ENCODE measurements at regions not wholly inside any gene's neighbourhood (a gene's known extent, or its start where the extent isn't known, plus 50 kb on each side); places are given as distances from the start of the nearest gene placed in this dataset.
"Not testable (repeated sequence)": the region's sequence is repeated elsewhere in the genome, so short reads cannot be mapped to it uniquely, and the experiment has no call there.

- no peak for DNase-seq
These were observed 324.7 kb upstream of the RGMA start for GRCh38 chr15:93413745-93414144.

GRCh38 chr15:93399121-93399520 lies 310.1 kb upstream of the RGMA start:
- DNase-seq: no peak

DNA sequence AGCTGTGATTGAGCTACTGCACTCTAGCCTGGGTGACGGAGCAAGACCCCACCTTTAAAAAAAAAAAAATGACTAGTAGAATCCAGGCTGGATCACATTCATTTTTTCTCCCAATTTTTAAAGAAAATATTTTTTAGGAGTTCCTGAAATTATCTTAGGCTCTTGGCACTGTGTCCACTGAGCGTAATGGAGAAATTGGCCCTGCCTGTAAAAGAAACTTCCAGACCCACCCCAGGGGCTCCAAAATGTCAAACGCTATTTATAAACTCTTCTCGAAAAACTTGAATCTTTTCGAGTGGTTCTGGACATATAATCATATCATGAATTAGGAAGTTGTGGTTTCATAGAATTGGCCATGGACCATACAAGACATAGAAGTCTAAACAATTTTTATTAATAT lies 300.2 kb upstream of the RGMA start:
- no peak for DNase-seq

- DNase-seq: no peak
These were observed 295.9 kb upstream of the RGMA start for GRCh38 chr15:93384886-93385285.

DNA sequence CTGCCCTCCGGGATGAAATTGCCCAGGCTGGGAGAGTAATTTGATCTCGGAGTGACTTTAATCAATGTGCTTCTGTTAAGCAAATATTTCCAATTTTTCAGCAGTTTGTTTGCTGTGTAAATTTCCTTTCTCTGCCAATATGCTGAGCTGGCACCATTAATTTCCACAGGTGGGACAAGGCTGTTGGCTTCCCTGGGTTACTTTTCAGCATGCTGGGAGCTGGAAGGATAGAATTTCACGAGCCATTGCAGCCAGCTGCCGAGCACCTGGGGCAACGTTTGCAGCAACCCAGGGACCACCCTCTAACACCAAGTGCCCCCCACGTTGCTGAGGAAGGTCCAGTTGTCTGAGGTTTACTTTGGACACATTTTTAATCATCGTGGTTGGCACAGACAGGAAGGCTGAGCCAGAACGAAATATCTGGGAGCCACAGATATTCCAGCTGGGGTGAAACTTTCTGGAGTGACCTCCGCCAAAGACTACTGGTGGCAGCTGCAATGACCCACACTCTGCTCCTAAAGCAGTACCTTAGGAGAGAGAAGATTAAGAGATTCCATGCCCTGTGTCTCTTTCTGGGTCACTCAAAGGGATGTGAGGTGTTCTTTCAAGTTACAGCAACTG lies 293.3 kb upstream of the RGMA start:
- no peak for DNase-seq

DNA sequence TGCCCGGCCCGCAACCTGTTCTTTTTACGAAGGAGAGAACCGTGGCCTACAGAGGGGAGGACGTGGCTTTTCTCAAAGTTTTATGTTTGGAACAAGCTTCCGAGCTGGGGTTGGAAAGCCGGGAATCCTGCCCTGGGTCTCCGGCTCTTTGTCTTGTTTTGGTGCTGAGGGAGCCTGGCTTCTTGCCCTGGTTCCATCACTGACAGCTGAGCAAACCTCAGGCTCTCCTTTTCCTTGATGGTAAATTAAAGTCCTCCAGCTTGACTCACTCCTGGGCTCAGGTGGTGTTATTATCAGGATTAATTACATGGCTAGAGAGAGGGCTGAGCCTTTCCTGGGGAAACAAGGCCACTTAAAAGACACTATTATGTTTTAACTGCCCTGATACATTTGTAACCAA lies 289.5 kb upstream of the RGMA start:
- DNase-seq: no peak

DNA sequence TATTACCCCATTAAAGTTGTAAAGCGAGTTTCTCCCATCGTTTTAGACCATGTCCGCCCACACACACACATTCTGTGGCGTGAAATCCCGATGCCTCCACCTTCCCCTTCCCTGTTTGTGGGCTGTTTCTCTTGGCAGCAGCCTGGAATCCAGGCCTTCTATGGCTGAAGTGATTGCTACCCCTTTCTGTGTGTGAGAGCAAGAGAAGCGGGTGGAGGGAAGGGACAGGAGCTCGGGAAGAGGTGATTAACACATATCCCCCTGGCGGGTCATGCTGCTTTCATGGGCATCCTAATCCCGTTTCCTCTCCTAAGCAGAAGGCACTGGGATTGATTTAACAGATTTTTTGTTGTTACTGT lies 283.8 kb upstream of the RGMA start:
- DNase-seq: no peak

GRCh38 chr15:93372208-93372864 lies 283.3 kb upstream of the RGMA start:
- no peak for DNase-seq

DNA sequence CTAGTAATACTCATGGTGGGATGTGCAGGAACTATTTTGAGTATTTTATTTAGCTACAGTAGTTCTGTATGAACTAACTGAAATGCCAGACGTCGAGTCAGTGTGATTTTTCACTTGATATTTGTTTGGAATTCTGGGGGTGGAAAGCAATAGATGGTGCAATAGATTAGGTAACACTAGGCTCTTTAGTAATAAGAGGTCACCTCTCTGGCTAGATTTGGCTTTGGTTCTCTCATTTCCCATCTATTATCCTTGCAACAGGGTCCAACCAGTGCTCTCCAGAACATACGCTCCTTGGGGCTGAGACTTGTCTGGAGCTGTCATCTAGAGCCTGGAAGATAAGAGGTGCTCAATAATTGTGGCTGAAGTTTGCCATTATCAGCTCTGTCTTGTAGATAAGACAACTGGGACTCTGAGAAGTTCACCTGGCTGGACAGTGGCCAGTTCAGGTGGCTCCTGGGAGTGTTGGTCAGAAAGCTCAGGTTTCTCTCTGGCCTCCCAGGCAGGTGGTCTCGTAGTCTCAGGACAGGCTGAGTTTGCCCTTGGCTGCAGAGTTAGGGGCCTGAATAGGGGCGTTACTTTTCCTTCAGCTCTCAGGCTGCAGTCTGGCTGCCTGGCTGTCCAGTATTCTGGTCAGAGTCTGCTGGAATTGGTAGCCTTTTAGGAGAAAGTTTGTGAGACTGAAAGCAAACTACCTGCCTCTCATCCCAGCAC lies 277.5 kb upstream of the RGMA start:
- no peak for DNase-seq

GRCh38 chr15:93362821-93363220 lies 273.8 kb upstream of the RGMA start:
- no peak for DNase-seq

DNA sequence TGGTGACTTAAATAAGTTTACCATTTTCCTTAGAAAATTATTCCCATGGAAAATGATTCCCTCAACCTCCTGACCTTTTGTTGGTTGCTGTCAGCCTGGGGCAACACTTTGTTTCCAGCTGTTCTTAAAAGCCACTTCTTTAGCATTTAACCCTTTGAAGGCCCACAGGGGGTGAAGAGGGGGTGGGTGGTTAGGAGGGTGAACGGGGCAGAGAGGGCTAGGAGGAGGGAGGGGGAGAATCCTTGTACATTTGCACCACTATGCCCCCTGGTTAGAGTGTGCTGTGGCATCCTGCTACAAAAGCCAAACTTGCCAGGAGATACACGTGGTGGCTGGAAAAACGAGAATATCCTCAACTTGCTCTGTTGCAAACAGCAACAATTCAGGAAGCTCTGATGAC lies 273.2 kb upstream of the RGMA start:
- DNase-seq: no peak

DNA sequence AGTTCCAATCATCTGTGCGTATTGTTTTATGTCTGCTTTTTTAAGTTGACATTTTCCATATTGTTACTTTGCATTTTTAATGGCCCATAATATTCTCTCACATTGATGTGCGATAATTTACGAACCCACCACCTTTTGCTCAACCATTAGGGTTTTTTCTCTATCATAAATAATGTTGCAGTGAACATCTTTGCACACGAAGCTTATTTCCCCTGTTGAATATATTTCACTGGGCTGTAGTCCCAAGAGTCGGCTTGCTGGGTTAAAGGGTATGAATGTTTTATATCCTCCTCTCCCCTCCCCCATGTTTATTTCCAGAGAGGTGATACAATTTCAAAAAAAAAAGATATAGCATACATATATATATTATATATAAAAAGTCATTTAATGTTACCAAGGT lies 272.7 kb upstream of the RGMA start:
- no peak for DNase-seq

DNA sequence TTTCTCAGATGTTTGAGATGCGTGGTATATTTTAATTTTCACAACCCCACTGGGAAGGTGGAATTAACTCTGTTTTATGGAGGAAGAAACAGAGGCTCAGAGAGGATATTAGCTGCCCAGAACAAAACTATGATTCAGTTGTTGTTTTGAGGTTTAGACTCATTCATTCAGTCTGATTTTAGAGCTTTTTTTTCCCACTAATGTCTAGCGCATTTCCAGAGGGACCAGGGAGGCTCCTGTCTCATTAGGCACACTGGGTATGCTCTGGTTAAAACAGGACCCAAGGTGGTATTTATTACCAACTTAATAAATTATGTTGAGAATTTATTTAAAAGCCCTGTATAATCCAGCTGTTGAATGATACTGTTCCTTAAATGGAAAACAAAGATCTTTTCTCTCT lies 272.0 kb upstream of the RGMA start:
- no peak for DNase-seq

GRCh38 chr15:93360318-93360717 lies 271.3 kb upstream of the RGMA start:
- DNase-seq: no peak

GRCh38 chr15:93359425-93360131 lies 270.6 kb upstream of the RGMA start:
- no peak for DNase-seq

GRCh38 chr15:93359060-93359408 lies 270.0 kb upstream of the RGMA start:
- no peak for DNase-seq

GRCh38 chr15:93358166-93359059 lies 269.4 kb upstream of the RGMA start:
- no peak for DNase-seq

DNA sequence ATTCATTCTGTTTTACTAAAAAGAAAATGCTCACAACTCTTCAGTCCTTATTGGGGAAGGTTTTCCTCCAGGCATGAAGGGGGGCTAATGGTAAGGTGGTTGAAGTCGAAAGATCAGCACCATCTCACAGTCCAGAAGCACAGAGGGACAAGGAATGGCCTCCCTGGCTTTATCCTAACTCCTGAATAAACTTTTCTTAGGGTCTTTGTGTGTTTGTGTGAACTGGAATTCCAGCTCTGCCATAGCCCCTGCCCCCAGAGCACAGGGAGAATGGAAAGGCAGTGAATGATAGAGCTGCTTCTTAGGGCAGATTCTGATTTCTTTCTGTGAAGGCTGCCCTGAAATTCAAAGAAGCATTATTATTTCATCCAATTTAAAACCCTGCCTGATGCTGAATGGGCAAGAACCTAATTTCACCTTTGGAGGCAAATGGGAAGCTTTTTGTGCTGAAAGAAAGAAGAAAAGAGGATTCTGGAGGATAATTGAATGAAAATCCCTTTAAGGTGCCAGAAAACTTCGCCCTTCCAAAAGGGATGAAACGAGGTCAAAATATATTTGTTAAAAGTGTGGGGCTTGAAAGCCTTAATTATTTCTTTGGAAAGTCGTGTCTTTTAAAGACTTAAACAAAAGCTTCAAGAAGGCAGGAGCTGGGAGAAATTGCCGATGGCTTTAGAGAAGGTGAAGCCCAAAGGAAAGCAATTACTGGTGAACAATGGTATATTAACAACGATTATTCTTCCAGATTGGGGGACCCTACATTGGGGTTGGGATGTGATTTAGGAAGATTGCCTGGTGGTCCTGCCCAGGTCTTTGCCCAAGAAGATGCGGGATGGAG lies 259.9 kb upstream of the RGMA start:
- DNase-seq: no peak

DNA sequence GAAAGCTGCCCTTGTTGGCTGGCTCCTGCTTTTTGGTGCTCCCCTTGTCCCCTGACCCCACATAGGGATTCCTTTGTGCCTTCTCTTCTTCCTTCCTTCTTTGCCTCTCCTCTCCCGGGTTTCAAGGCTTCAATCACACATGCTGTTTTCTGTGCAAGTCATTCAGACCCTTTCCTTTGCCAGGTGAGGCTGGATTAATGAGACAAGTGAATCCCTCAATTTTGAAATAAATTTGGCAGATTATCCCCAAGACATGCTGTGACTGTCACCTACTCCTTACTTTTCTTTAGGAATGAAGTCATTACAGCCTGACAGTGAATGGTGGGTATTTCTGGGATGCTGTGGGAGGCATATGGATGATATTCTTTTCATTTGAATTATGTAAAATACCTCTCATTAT lies 259.0 kb upstream of the RGMA start:
- no peak for DNase-seq

DNA sequence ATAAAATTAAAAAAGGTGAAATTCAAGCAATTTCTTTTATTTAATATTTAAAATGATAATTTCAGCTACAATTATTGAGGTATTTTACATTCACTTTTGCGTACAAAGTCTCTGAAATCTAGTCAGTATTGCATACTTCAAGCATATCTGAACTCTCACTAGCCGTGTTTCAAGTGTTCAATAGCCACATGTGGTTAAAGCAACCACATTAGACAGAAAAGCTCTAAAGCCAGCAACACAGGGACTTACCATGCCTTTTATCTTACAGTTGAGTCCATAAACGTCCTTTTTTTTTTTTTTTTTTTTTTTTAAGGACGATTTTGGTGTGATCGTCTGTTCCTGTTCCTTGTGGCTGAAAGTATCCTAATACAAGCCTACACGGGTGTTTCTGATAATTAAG lies 257.0 kb upstream of the RGMA start:
- DNase-seq: no peak

- DNase-seq: not testable (repeated sequence)
These were observed 254.4 kb upstream of the RGMA start for GRCh38 chr15:93343402-93343801.

GRCh38 chr15:93341164-93341563 lies 252.2 kb upstream of the RGMA start:
- no peak for DNase-seq
